HG02943 (cell line): ENCODE measurements at regions not wholly inside any gene's neighbourhood (a gene's known extent, or its start where the extent isn't known, plus 50 kb on each side); places are given as distances from the start of the nearest gene placed in this dataset.

ENCODE experiments used
- ATAC-seq: cut with Tn5 transposase; IDR thresholded peaks from one replicate; pipeline ENCODE4 v1.9.1; 2021; ENCODE audit warnings: mild to moderate bottlenecking, low read depth, moderate library complexity; ENCODE audit not compliant: unreplicated experiment

GRCh38 chr2:220847006-220847405 is 725.1 kb downstream of the EPHA4 start:
- ATAC-seq = no peak

GRCh38 chr2:220847589-220847988 is 724.5 kb downstream of the EPHA4 start:
- ATAC-seq = no peak

- ATAC-seq = no peak
Observed at GRCh38 chr2:220849433-220849832, 722.7 kb downstream of the EPHA4 start.

GRCh38 chr2:220850116-220850515 is 722.0 kb downstream of the EPHA4 start:
- no peak for ATAC-seq

GRCh38 chr2:220855296-220855695 is 716.8 kb downstream of the EPHA4 start:
- ATAC-seq = no peak

GRCh38 chr2:220856486-220856885 is 715.6 kb downstream of the EPHA4 start:
- ATAC-seq = no peak

- ATAC-seq = no peak
Observed at GRCh38 chr2:220857368-220857767, 714.7 kb downstream of the EPHA4 start.

GRCh38 chr2:220858101-220858500 is 714.0 kb downstream of the EPHA4 start:
- ATAC-seq = no peak

GRCh38 chr2:220871909-220872308 is 700.2 kb downstream of the EPHA4 start:
- no peak for ATAC-seq

GRCh38 chr2:220876080-220876824 is 695.9 kb downstream of the EPHA4 start:
- no peak for ATAC-seq

GRCh38 chr2:220877491-220877890 is 694.6 kb downstream of the EPHA4 start:
- ATAC-seq = no peak

GRCh38 chr2:220877897-220878296 is 694.2 kb downstream of the EPHA4 start:
- ATAC-seq = no peak

GRCh38 chr2:220880623-220881596 is 691.2 kb downstream of the EPHA4 start:
- no peak for ATAC-seq

GRCh38 chr2:220882507-220882906 is 689.6 kb downstream of the EPHA4 start:
- ATAC-seq = no peak

- ATAC-seq = no peak
Observed at GRCh38 chr2:220885593-220885992, 686.5 kb downstream of the EPHA4 start.

- no peak for ATAC-seq
Observed at GRCh38 chr2:220887271-220887870, 684.7 kb downstream of the EPHA4 start.

- ATAC-seq = no peak
Observed at GRCh38 chr2:220887876-220888275, 684.2 kb downstream of the EPHA4 start.

GRCh38 chr2:220890931-220891330 is 681.2 kb downstream of the EPHA4 start:
- no peak for ATAC-seq

GRCh38 chr2:220891405-220891804 is 680.7 kb downstream of the EPHA4 start:
- no peak for ATAC-seq

GRCh38 chr2:220892018-220892634 is 680.0 kb downstream of the EPHA4 start:
- no peak for ATAC-seq

- no peak for ATAC-seq
Observed at GRCh38 chr2:220893411-220893810, 678.7 kb downstream of the EPHA4 start.
